ENCODE measurements at regions not wholly inside any gene's neighbourhood (a gene's known extent, or its start where the extent isn't known, plus 50 kb on each side); places are given as distances from the start of the nearest gene placed in this dataset.

- H3K27me3 ChIP-seq (ENCODE audit: insufficient read depth, low read length) = no peaks in the 10 kb centered on the region
- H2AFZ ChIP-seq (ENCODE audit: low read length) = no peak overlapping the region
- no peaks in the 10 kb centered on the region for H3K36me3 ChIP-seq (ENCODE audit: insufficient read depth, low read length)
- H3K27ac ChIP-seq (ENCODE audit: low read depth, low read length) = no peak overlapping the region
- H3K4me1 ChIP-seq (ENCODE audit: insufficient read depth, low read length) = no peaks in the 10 kb centered on the region
- no peaks in the 10 kb centered on the region for H3K9me3 ChIP-seq (ENCODE audit: low read depth, low read length)
- no peak for TF ChIP-seq CTCF (IDR thresholded peaks at IDR 0.05; ENCODE audit: extremely low read depth, low read depth, low read length)
- H3K4me3 ChIP-seq (ENCODE audit: insufficient read depth, low read length) = no peak overlapping the region
- H3K4me2 ChIP-seq (ENCODE audit: insufficient read depth, low read length) = no peak overlapping the region
- no peaks in the 10 kb centered on the region for H4K20me1 ChIP-seq (ENCODE audit: insufficient read depth, low read length)
- no peaks in the 10 kb centered on the region for H3K79me2 ChIP-seq (ENCODE audit: insufficient read depth, low read length)
- DNase-seq (ENCODE audit: insufficient read length, low spot score, missing footprints) = no peak
Measured at GRCh38 chr16:35221482-35222185, 1762.2 kb downstream of the TP53TG3F start.

- no peaks in the 10 kb centered on the region for H4K20me1 ChIP-seq (ENCODE audit: insufficient read depth, low read length)
- no peaks in the 10 kb centered on the region for H3K36me3 ChIP-seq (ENCODE audit: insufficient read depth, low read length)
- H3K79me2 ChIP-seq (ENCODE audit: insufficient read depth, low read length) = no peaks in the 10 kb centered on the region
- H3K4me2 ChIP-seq (ENCODE audit: insufficient read depth, low read length) = no peak overlapping the region
- no peak overlapping the region for H3K27ac ChIP-seq (ENCODE audit: low read depth, low read length)
- TF ChIP-seq CTCF (IDR thresholded peaks at IDR 0.05; ENCODE audit: extremely low read depth, low read depth, low read length) = no peak
- H2AFZ ChIP-seq (ENCODE audit: low read length) = no peak overlapping the region
- H3K27me3 ChIP-seq (ENCODE audit: insufficient read depth, low read length) = no peaks in the 10 kb centered on the region
- no peaks in the 10 kb centered on the region for H3K9me3 ChIP-seq (ENCODE audit: low read depth, low read length)
- no peaks in the 10 kb centered on the region for H3K4me1 ChIP-seq (ENCODE audit: insufficient read depth, low read length)
- no peak for DNase-seq (ENCODE audit: insufficient read length, low spot score, missing footprints)
- no peak overlapping the region for H3K4me3 ChIP-seq (ENCODE audit: insufficient read depth, low read length)
Measured at GRCh38 chr16:35234679-35235078, 1775.3 kb downstream of the TP53TG3F start.

- Histone ChIP-seq H3K9me3 (ENCODE audit: low read depth, low read length) (no peaks in the 10 kb centered on the region), H3K4me1 (ENCODE audit: insufficient read depth, low read length) (no peaks in the 10 kb centered on the region), H3K4me2 (ENCODE audit: insufficient read depth, low read length) (no peak overlapping the region), H2AFZ (ENCODE audit: low read length) (no peak overlapping the region), H3K27ac (ENCODE audit: low read depth, low read length) (no peak overlapping the region), H3K27me3 (ENCODE audit: insufficient read depth, low read length) (no peaks in the 10 kb centered on the region), H3K36me3 (ENCODE audit: insufficient read depth, low read length) (no peaks in the 10 kb centered on the region), H3K4me3 (ENCODE audit: insufficient read depth, low read length) (no peak overlapping the region), H4K20me1 (ENCODE audit: insufficient read depth, low read length) (no peaks in the 10 kb centered on the region), H3K79me2 (ENCODE audit: insufficient read depth, low read length) (no peaks in the 10 kb centered on the region)
- DNase-seq (ENCODE audit: insufficient read length, low spot score, missing footprints) = no peak
- TF ChIP-seq CTCF (IDR thresholded peaks at IDR 0.05; ENCODE audit: extremely low read depth, low read depth, low read length) = no peak
Measured at GRCh38 chr16:35239561-35239960, 1780.1 kb downstream of the TP53TG3F start.

GRCh38 chr16:35249051-35249450 lies 1789.6 kb downstream of the TP53TG3F start:
- no peaks in the 10 kb centered on the region for H4K20me1 ChIP-seq (ENCODE audit: insufficient read depth, low read length)
- no peaks in the 10 kb centered on the region for H3K4me1 ChIP-seq (ENCODE audit: insufficient read depth, low read length)
- H3K79me2 ChIP-seq (ENCODE audit: insufficient read depth, low read length) = no peaks in the 10 kb centered on the region
- DNase-seq (ENCODE audit: insufficient read length, low spot score, missing footprints) = no peak
- H3K36me3 ChIP-seq (ENCODE audit: insufficient read depth, low read length) = no peaks in the 10 kb centered on the region
- H3K27ac ChIP-seq (ENCODE audit: low read depth, low read length) = no peak overlapping the region
- no peak overlapping the region for H3K4me2 ChIP-seq (ENCODE audit: insufficient read depth, low read length)
- H3K9me3 ChIP-seq (ENCODE audit: low read depth, low read length) = no peaks in the 10 kb centered on the region
- H2AFZ ChIP-seq (ENCODE audit: low read length) = no peak overlapping the region
- no peak for TF ChIP-seq CTCF (IDR thresholded peaks at IDR 0.05; ENCODE audit: extremely low read depth, low read depth, low read length)
- H3K27me3 ChIP-seq (ENCODE audit: insufficient read depth, low read length) = no peaks in the 10 kb centered on the region
- no peak overlapping the region for H3K4me3 ChIP-seq (ENCODE audit: insufficient read depth, low read length)

Data from osteoblast (primary cell).